ENCODE measurements at regions not wholly inside any gene's neighbourhood (a gene's known extent, or its start where the extent isn't known, plus 50 kb on each side); places are given as distances from the start of the nearest gene placed in this dataset.

DNA sequence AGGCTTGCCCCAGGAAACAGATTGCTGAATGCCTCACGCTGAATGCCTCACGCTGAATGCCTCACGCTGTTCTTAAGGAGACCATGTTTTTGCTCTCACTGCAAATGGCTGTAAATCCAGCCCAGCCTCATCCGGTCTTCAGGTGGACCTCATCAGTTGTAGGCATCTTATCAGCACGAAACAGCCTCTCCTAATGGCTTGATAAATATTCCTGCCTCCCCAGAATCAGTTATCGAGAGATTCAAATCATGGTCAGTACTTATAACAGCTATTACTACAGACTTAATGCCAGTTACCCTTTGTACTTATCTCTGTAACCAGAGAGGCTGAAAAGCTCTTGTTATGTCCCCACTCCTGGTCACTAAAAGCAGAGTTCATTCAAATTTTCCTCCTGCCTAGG, 290.6 kb downstream of the FZD1 start:
- H3K27ac ChIP-seq: no peak overlapping the region
- DNase-seq: no peak
- intact Hi-C loops (cut with DNase I): no loop called here

DNA sequence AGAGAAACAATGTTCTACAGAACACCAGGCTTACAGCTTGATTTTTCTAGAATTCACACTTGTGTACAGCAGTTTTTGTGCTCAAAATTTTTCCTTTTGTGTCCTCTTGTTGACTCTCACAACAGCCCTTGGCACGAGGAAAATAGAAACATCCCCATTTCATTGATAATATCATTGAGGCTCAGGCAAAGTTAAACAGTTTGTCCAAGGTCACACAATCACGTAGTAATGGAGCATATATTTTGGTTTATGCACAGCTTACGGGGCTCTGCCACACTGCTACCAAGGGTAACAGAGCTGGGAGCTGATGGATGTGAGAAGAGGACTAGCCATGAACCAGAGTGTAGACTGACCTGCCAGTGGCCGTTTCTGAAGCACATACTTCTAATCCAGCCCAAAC, 292.0 kb downstream of the FZD1 start:
- Histone ChIP-seq H3K9me3 (no peaks in the 10 kb centered on the region), H3K27ac (no peak overlapping the region), H3K27me3 (no peaks in the 10 kb centered on the region), H3K4me3 (no peak overlapping the region), H3K36me3 (no peaks in the 10 kb centered on the region), H3K4me1 (no peaks in the 10 kb centered on the region)
- TF ChIP-seq, protein P1, sequence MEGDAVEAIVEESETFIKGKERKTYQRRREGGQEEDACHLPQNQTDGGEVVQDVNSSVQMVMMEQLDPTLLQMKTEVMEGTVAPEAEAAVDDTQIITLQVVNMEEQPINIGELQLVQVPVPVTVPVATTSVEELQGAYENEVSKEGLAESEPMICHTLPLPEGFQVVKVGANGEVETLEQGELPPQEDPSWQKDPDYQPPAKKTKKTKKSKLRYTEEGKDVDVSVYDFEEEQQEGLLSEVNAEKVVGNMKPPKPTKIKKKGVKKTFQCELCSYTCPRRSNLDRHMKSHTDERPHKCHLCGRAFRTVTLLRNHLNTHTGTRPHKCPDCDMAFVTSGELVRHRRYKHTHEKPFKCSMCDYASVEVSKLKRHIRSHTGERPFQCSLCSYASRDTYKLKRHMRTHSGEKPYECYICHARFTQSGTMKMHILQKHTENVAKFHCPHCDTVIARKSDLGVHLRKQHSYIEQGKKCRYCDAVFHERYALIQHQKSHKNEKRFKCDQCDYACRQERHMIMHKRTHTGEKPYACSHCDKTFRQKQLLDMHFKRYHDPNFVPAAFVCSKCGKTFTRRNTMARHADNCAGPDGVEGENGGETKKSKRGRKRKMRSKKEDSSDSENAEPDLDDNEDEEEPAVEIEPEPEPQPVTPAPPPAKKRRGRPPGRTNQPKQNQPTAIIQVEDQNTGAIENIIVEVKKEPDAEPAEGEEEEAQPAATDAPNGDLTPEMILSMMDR (IDR thresholded peaks at IDR 0.05): no peak
- ATAC-seq (no peak), DNase-seq (no peak)
- intact Hi-C loops (cut with DNase I): no loop called here

More for the DNA sequence above, 290.6 kb downstream of the FZD1 start:
- TF ChIP-seq, protein P1 (IDR thresholded peaks at IDR 0.05): no peak
- no peak for ATAC-seq
- H3K36me3 ChIP-seq: no peaks in the 10 kb centered on the region
- H3K9me3 ChIP-seq: no peaks in the 10 kb centered on the region
- no peaks in the 10 kb centered on the region for H3K4me1 ChIP-seq
- no peaks in the 10 kb centered on the region for H3K27me3 ChIP-seq
- H3K4me3 ChIP-seq: no peak overlapping the region

DNA sequence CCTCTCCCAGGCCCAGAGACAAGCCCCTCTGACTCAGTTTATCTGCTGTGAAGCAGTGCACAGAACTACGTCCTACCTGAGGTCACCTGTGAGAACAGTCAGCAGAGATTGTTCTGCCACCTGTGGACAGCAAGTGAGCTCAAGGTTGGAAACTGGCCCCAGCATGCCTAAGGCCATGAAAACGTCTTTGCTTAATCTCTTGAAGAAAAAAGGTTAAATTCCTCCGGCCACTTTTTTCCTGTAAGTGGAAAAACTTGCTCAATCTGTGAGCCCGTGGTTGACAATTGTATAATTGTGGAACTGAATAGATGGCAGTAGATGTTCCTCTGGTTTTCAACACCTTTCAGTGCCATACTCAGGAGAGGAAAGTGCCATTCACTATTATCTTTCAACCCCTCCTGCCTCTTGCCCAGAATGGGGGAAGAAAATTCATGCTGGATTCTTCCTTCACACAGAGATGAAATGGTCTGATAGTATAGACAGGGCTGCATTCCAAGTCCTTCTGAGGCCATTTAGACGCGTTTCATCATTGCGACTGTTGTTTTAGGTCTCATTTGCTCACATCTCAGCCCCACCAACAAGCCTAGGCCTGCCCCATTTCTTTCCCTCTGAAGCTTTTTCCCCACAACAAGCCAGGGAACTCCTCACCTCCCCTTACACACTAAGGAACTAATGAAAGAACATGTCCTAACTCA, 292.9 kb downstream of the FZD1 start:
- ATAC-seq (no peak), DNase-seq (no peak)
- no peaks in the 10 kb centered on the region for H3K4me1 ChIP-seq
- no peaks in the 10 kb centered on the region for H3K36me3 ChIP-seq
- intact Hi-C loops (cut with DNase I): no loop called here
- no peaks in the 10 kb centered on the region for H3K9me3 ChIP-seq
- no peaks in the 10 kb centered on the region for H3K27me3 ChIP-seq
- H3K27ac ChIP-seq: no peak overlapping the region
- TF ChIP-seq, protein P1 (IDR thresholded peaks at IDR 0.05): no peak
- H3K4me3 ChIP-seq: no peak overlapping the region

DNA sequence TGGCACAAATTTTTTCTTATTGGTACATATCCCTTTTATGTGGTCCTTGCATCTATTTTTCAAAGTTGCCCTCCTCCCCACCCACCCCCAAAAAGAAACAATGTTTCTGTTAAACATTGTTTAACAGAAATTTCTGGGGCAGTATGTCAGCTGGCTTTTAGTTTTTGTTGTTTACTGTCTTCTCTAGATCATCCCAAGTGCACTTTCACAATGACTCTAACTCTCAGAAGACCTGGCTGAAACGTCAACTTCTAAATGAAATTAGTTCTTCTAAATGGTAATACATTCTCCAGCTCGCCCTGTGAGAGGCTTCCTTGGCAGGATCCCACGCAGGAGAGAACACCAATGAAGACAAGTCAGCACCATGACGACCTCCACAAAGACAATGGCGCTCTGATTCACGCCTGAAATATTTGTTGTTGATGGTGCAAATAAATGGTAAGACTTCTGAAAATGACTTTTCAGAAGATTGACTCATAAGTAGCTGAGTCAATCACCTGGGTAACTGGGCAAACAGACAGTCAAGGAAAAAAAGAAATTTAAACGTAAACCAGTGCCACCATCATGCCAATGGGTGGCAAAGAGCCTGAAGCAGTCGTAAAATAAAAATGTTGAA, 293.7 kb downstream of the FZD1 start:
- Histone ChIP-seq H3K27ac (no peak overlapping the region), H3K36me3 (no peaks in the 10 kb centered on the region), H3K4me1 (no peaks in the 10 kb centered on the region), H3K27me3 (no peaks in the 10 kb centered on the region), H3K4me3 (no peak overlapping the region), H3K9me3 (no peaks in the 10 kb centered on the region)
- DNase-seq: no peak
- ATAC-seq: no peak
- TF ChIP-seq, protein P1 (IDR thresholded peaks at IDR 0.05): no peak
- intact Hi-C loops (cut with DNase I): no loop called here

DNA sequence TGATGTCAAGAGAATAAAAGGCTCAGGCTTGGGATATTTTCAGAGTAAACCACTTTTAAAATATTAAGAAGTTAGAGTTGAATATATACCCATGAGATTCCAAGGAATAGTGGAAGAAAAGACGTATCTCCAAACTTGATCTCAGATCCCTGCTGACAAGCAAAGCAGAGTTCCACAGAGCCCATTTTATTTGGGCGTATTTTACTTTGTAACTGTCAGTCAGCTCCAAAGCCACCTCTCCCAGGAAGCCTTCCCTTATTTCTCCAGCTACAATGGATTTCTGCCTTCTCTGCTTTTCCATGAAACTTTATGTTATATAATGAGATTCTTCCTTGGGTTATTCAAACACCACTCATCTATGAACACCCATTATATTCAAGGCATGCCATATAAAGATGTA, 295.7 kb downstream of the FZD1 start:
- DNase-seq (no peak), ATAC-seq (no peak)
- H3K4me3 ChIP-seq: no peak overlapping the region
- no peaks in the 10 kb centered on the region for H3K27me3 ChIP-seq
- H3K27ac ChIP-seq: no peak overlapping the region
- no peaks in the 10 kb centered on the region for H3K4me1 ChIP-seq
- no peaks in the 10 kb centered on the region for H3K9me3 ChIP-seq
- TF ChIP-seq, protein P1 (IDR thresholded peaks at IDR 0.05): no peak
- no peaks in the 10 kb centered on the region for H3K36me3 ChIP-seq
- intact Hi-C loops (cut with DNase I): no loop called here
